GM21381 (cell line): ENCODE measurements at regions not wholly inside any gene's neighbourhood (a gene's known extent, or its start where the extent isn't known, plus 50 kb on each side); places are given as distances from the start of the nearest gene placed in this dataset.
"Not testable (repeated sequence)": the region's sequence is repeated elsewhere in the genome, so short reads cannot be mapped to it uniquely, and the experiment has no call there.

Source experiments
- ATAC-seq: cut with Tn5 transposase; IDR thresholded peaks from one replicate; pipeline ENCODE4 v1.9.1; 2021; ENCODE audit warnings: mild to moderate bottlenecking, moderate library complexity; ENCODE audit not compliant: unreplicated experiment

GRCh38 chr6:97885325-97885724 is 602.3 kb upstream of the MMS22L start:
- ATAC-seq, result no peak

GRCh38 chr6:97885828-97886227 is 602.8 kb upstream of the MMS22L start:
- ATAC-seq, result no peak

- no peak for ATAC-seq
Measured at GRCh38 chr6:97901531-97901930, 618.5 kb upstream of the MMS22L start.

- no peak for ATAC-seq
Measured at GRCh38 chr6:97909380-97909779, 626.4 kb upstream of the MMS22L start.

- ATAC-seq, result no peak
Measured at GRCh38 chr6:97913721-97914120, 630.7 kb upstream of the MMS22L start.

GRCh38 chr6:97914912-97915311 is 631.9 kb upstream of the MMS22L start:
- no peak for ATAC-seq

GRCh38 chr6:97915537-97915936 is 632.5 kb upstream of the MMS22L start:
- no peak for ATAC-seq

GRCh38 chr6:97917369-97917768 is 634.4 kb upstream of the MMS22L start:
- ATAC-seq, result no peak

GRCh38 chr6:97919046-97919445 is 636.0 kb upstream of the MMS22L start:
- no peak for ATAC-seq

- ATAC-seq, result no peak
Measured at GRCh38 chr6:97919631-97920030, 636.6 kb upstream of the MMS22L start.

- ATAC-seq, result no peak
Measured at GRCh38 chr6:97923249-97923648, 640.2 kb upstream of the MMS22L start.

- ATAC-seq, result no peak
Measured at GRCh38 chr6:97925504-97925903, 642.5 kb upstream of the MMS22L start.

- ATAC-seq, result no peak
Measured at GRCh38 chr6:97939440-97940168, 656.6 kb upstream of the MMS22L start.

GRCh38 chr6:97947841-97948240 is 664.8 kb upstream of the MMS22L start:
- no peak for ATAC-seq

GRCh38 chr6:97958134-97958533 is 675.1 kb upstream of the MMS22L start:
- no peak for ATAC-seq

GRCh38 chr6:97963193-97963592 is 680.2 kb upstream of the MMS22L start:
- no peak for ATAC-seq

- ATAC-seq, result no peak
Measured at GRCh38 chr6:97969065-97969464, 686.0 kb upstream of the MMS22L start.

GRCh38 chr6:97977084-97977483 is 694.1 kb upstream of the MMS22L start:
- ATAC-seq, result no peak

GRCh38 chr6:97978855-97979271 is 695.8 kb upstream of the MMS22L start:
- ATAC-seq, result no peak

- not testable (repeated sequence) for ATAC-seq
Measured at GRCh38 chr6:97979285-97979684, 696.3 kb upstream of the MMS22L start.

GRCh38 chr6:97989451-97989850 is 706.4 kb upstream of the MMS22L start:
- no peak for ATAC-seq

GRCh38 chr6:97995158-97995557 is 712.1 kb upstream of the MMS22L start:
- no peak for ATAC-seq

- ATAC-seq, result no peak
Measured at GRCh38 chr6:98002678-98003077, 719.7 kb upstream of the MMS22L start.
